Activated CD4-positive, alpha-beta memory T cell treated with anti-CD3 and anti-CD28 coated beads for 36 hours (primary cell): ENCODE measurements at regions not wholly inside any gene's neighbourhood (a gene's known extent, or its start where the extent isn't known, plus 50 kb on each side); places are given as distances from the start of the nearest gene placed in this dataset.
"Not testable (repeated sequence)": the region's sequence is repeated elsewhere in the genome, so short reads cannot be mapped to it uniquely, and the experiment has no call there.

Experiments
- CTCF ChIA-PET: fragments of 350-600 bp; sonication (Branson Sonifier 250); formaldehyde crosslinking; loops from one replicate; lab custom pipeline; 2021; ENCODE audit warnings: antibody characterized with exemption, inconsistent platforms; lab: Charles Lee
- POLR2A ChIA-PET: fragments of 350-600 bp; sonication (Branson Sonifier 250); formaldehyde crosslinking; loops from one replicate; lab custom pipeline; 2021; ENCODE audit warnings: antibody characterized with exemption; lab: Charles Lee
- DNase-seq: peaks from one replicate; pipeline ENCODE4 v3.0.0-alpha.2; 2020
- H3K27ac Mint-ChIP-seq: one replicate; pipeline ENCODE4 v1.8.0; 2021; ENCODE audit warnings: mixed read lengths
- H3K27me3 Mint-ChIP-seq: one replicate; pipeline ENCODE4 v1.8.0; 2021; ENCODE audit warnings: mixed read lengths
- H3K36me3 Mint-ChIP-seq: one replicate; pipeline ENCODE4 v1.8.0; 2021; ENCODE audit warnings: mixed read lengths
- H3K4me1 Mint-ChIP-seq: one replicate; pipeline ENCODE4 v1.8.0; 2021; ENCODE audit warnings: low read depth, mixed read lengths
- H3K4me3 Mint-ChIP-seq: one replicate; pipeline ENCODE4 v1.8.0; 2021; ENCODE audit warnings: mild to moderate bottlenecking, mixed read lengths
- H3K9me3 Mint-ChIP-seq: one replicate; pipeline ENCODE4 v1.8.0; 2021; ENCODE audit warnings: mixed read lengths
- intact Hi-C: fragments of 100-400 bp; cut with micrococcal nuclease; formaldehyde crosslinking; loops from one replicate; pipeline ENCODE4 v1.15.1; 2023

- Mint-ChIP-seq H3K9me3 (no peaks in the 10 kb centered on the region), H3K4me1 (no peaks in the 10 kb centered on the region), H3K27me3 (no peaks in the 10 kb centered on the region), H3K27ac (no peak overlapping the region), H3K4me3 (no peak overlapping the region), H3K36me3 (no peaks in the 10 kb centered on the region)
- ChIA-PET CTCF (no interaction called here), POLR2A (no interaction called here)
- intact Hi-C loops, result no loop called here
- DNase-seq, result no peak
Measured at GRCh38 chr4:52369649-52370048, 289.5 kb downstream of the USP46 start.

DNA sequence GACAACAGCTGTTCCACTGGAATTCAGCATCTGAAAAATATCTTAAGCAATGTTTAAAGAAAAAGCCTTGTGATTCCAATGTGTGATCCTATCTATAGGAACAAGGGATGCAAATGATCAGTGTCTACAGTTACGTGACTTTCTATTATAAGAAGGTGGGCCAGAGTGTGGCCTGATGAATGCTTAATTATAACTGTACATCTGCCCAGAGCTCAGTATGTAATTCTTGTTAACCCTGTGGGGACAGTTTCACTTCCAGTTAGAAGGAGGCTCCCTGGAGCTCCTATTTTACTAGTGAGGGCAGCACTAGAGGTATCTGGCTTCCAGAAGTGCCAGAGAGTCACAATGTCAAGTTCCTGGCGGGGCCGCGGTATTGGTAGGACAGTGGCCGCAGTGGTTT, 288.5 kb downstream of the USP46 start:
- no peaks in the 10 kb centered on the region for H3K27me3 Mint-ChIP-seq
- no peaks in the 10 kb centered on the region for H3K36me3 Mint-ChIP-seq
- H3K9me3 Mint-ChIP-seq, result no peaks in the 10 kb centered on the region
- H3K27ac Mint-ChIP-seq, result no peak overlapping the region
- ChIA-PET CTCF (no interaction called here), POLR2A (no interaction called here)
- H3K4me3 Mint-ChIP-seq, result no peak overlapping the region
- no peaks in the 10 kb centered on the region for H3K4me1 Mint-ChIP-seq
- intact Hi-C loops, result no loop called here
- no peak for DNase-seq

DNA sequence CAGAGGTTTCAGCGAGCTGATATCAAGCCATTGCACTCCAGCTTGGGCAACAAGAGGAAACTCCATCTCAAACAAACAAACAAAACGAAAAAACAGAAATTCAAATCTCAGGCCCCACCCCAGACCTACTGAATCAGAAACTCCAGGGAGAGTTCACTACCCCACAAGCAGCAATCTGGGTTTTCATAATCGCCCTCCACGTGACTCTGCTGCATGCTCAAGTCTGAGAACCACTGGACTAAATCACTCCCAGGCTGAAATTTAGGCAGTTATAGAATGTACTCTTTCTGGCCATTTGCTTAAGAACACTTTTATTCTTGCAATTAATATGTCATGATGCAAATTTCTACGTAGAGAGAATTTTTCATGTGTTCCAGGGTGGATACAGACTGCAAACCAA, 287.3 kb downstream of the USP46 start:
- POLR2A ChIA-PET, result no interaction called here
- no peak overlapping the region for H3K4me3 Mint-ChIP-seq
- DNase-seq, result no peak
- no peaks in the 10 kb centered on the region for H3K36me3 Mint-ChIP-seq
- H3K9me3 Mint-ChIP-seq, result no peaks in the 10 kb centered on the region
- CTCF ChIA-PET, result no interaction called here
- intact Hi-C loops, result no loop called here
- no peak overlapping the region for H3K27ac Mint-ChIP-seq
- H3K4me1 Mint-ChIP-seq, result no peaks in the 10 kb centered on the region
- peaks cover 4% of the 10 kb centered on the region for H3K27me3 Mint-ChIP-seq

DNA sequence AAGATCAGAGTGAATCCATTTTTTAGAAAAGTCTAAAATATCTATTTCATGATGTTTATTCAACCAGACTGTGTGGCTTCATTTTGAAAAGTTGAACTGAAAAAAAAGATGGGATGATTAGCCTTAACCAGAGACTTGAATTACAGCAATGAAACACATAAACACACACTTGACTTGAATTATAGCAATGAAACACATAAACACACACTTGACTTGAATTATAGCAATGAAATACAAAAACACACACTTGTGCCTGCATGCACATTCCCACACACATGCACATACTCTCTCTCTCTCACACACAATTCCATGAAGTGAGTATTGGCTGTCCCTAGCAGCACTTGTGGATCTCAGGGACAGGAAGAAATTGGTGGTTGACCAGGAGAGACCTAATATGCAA, 286.8 kb downstream of the USP46 start:
- ChIA-PET POLR2A (no interaction called here), CTCF (no interaction called here)
- Mint-ChIP-seq H3K36me3 (no peaks in the 10 kb centered on the region), H3K27me3 (peaks cover 4% of the 10 kb centered on the region), H3K4me3 (no peak overlapping the region), H3K4me1 (no peaks in the 10 kb centered on the region), H3K9me3 (no peaks in the 10 kb centered on the region), H3K27ac (no peak overlapping the region)
- DNase-seq, result no peak
- intact Hi-C loops, result no loop called here

DNA sequence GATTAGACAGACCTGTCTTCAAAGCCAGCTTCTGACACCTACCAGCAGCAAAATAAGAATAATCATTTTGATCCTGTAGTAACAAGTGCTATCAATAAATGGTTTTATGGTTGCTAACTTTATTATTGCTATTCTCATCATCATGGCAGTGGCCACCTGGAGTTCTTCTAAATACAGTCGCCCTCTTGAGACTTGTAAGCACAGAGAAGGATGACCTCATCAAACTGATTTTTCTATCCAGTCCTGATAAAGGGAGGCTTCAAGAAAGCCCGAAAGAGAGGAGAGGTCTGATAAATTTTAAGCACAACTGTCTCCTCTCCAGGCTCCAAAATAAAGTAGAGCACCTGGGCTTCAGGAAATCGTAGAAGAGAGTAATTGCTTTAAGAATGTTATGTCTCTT, 286.4 kb downstream of the USP46 start:
- H3K27ac Mint-ChIP-seq, result no peak overlapping the region
- ChIA-PET POLR2A (no interaction called here), CTCF (no interaction called here)
- no peak overlapping the region for H3K4me3 Mint-ChIP-seq
- no peak for DNase-seq
- intact Hi-C loops, result no loop called here
- no peaks in the 10 kb centered on the region for H3K4me1 Mint-ChIP-seq
- H3K9me3 Mint-ChIP-seq, result no peaks in the 10 kb centered on the region
- peaks cover 4% of the 10 kb centered on the region for H3K27me3 Mint-ChIP-seq
- no peaks in the 10 kb centered on the region for H3K36me3 Mint-ChIP-seq

GRCh38 chr4:52373650-52374049, 285.5 kb downstream of the USP46 start:
- H3K27me3 Mint-ChIP-seq, result peaks cover 4% of the 10 kb centered on the region
- CTCF ChIA-PET, result no interaction called here
- no peak overlapping the region for H3K4me3 Mint-ChIP-seq
- no peak for DNase-seq
- H3K9me3 Mint-ChIP-seq, result no peaks in the 10 kb centered on the region
- no peaks in the 10 kb centered on the region for H3K36me3 Mint-ChIP-seq
- POLR2A ChIA-PET, result no interaction called here
- no peak overlapping the region for H3K27ac Mint-ChIP-seq
- H3K4me1 Mint-ChIP-seq, result no peaks in the 10 kb centered on the region
- intact Hi-C loops, result no loop called here

DNA sequence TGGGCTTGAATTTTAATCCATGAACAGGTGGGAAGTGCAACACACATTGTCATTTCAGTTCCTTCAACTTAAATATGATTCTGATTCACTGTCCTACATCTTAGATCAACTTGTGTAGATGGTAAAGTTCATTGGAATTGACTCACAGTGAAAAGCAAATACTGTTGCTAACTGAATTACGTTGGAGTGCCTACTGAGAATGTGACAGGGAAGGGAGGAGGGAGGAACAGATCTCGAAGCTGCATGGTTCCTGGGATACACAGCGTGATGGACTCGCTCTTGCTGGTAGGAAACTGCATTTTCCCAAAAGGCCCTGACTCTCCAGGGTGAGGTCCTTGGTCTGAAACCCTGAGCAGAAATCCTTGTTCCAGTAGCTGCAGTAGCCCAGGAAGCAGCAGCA, 284.2 kb downstream of the USP46 start:
- Mint-ChIP-seq H3K27me3 (peaks cover 4% of the 10 kb centered on the region), H3K4me3 (no peak overlapping the region), H3K27ac (no peak overlapping the region), H3K9me3 (no peaks in the 10 kb centered on the region), H3K36me3 (no peaks in the 10 kb centered on the region), H3K4me1 (no peaks in the 10 kb centered on the region)
- no peak for DNase-seq
- intact Hi-C loops, result loop anchor here (5.0 kb wide), 1 partner anchor 1857 kb away; no protein-coding TSS in a partner anchor
- CTCF ChIA-PET, result interaction anchor here (0.7 to 2.3 kb wide), 3 partner anchors 10 to 610 kb away, joined by 3 to 6 read pairs (median 4); no protein-coding TSS in a partner anchor
- POLR2A ChIA-PET, result no interaction called here

- intact Hi-C loops, result loop anchor here (1.0 to 5.0 kb wide), 3 partner anchors 169 to 1856 kb away; no protein-coding TSS in a partner anchor
- CTCF ChIA-PET, result interaction anchor here (0.6 to 2.9 kb wide), 11 partner anchors 9 to 1857 kb away, joined by 3 to 20 read pairs (median 5); no protein-coding TSS in a partner anchor
- no peaks in the 10 kb centered on the region for H3K36me3 Mint-ChIP-seq
- H3K27ac Mint-ChIP-seq, result no peak overlapping the region
- DNase-seq, result no peak
- POLR2A ChIA-PET, result interaction anchor here (0.6 kb wide), 1 partner anchor 1857 kb away, joined by 3 read pairs; no protein-coding TSS in a partner anchor
- peaks cover 6% of the 10 kb centered on the region for H3K27me3 Mint-ChIP-seq
- H3K9me3 Mint-ChIP-seq, result no peaks in the 10 kb centered on the region
- H3K4me3 Mint-ChIP-seq, result no peak overlapping the region
- H3K4me1 Mint-ChIP-seq, result no peaks in the 10 kb centered on the region
Measured at GRCh38 chr4:52376132-52376704, 282.9 kb downstream of the USP46 start.

- Mint-ChIP-seq H3K9me3 (no peaks in the 10 kb centered on the region), H3K27me3 (peaks cover 6% of the 10 kb centered on the region), H3K36me3 (no peaks in the 10 kb centered on the region), H3K4me3 (no peak overlapping the region), H3K4me1 (no peaks in the 10 kb centered on the region), H3K27ac (no peak overlapping the region)
- no peak for DNase-seq
- intact Hi-C loops, result loop anchor here (2.0 to 5.0 kb wide), 2 partner anchors 167 to 1855 kb away; no protein-coding TSS in a partner anchor
- POLR2A ChIA-PET, result no interaction called here
- CTCF ChIA-PET, result interaction anchor here (2.9 kb wide), 1 partner anchor 1856 kb away, joined by 20 read pairs; no protein-coding TSS in a partner anchor
Measured at GRCh38 chr4:52377563-52377962, 281.5 kb downstream of the USP46 start.

- ChIA-PET POLR2A (no interaction called here), CTCF (no interaction called here)
- Mint-ChIP-seq H3K27ac (no peak overlapping the region), H3K9me3 (peaks cover 16% of the 10 kb centered on the region), H3K27me3 (peaks cover 3% of the 10 kb centered on the region), H3K36me3 (no peaks in the 10 kb centered on the region), H3K4me1 (no peaks in the 10 kb centered on the region), H3K4me3 (no peak overlapping the region)
- intact Hi-C loops, result no loop called here
- no peak for DNase-seq
Measured at GRCh38 chr4:52407545-52407944, 251.6 kb downstream of the USP46 start.

- intact Hi-C loops, result no loop called here
- H3K9me3 Mint-ChIP-seq, result peaks cover 16% of the 10 kb centered on the region
- ChIA-PET CTCF (no interaction called here), POLR2A (no interaction called here)
- H3K27ac Mint-ChIP-seq, result no peak overlapping the region
- no peak overlapping the region for H3K4me3 Mint-ChIP-seq
- H3K36me3 Mint-ChIP-seq, result no peaks in the 10 kb centered on the region
- peaks cover 3% of the 10 kb centered on the region for H3K27me3 Mint-ChIP-seq
- DNase-seq, result no peak
- H3K4me1 Mint-ChIP-seq, result no peaks in the 10 kb centered on the region
Measured at GRCh38 chr4:52408032-52408431, 251.1 kb downstream of the USP46 start.

DNA sequence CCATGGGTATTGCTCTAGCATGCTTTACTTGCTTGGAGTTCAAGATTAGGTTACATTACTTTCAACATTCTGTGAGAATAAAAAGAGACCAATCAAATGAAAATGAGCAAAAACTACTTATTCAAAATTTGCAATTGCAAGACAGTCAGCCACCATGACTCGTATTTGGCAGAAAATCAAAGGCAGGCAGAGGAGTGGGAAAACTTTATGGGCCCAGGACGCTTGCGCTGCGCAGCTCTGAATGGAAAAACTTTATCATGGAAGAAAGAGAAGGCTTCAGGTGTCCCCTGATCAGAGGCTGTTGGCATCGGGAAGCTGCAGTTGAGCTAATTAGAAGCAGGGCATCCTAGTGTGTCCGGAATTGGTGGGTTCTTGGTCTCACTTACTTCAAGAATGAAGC, 250.6 kb downstream of the USP46 start:
- H3K4me3 Mint-ChIP-seq, result no peak overlapping the region
- no peak for DNase-seq
- CTCF ChIA-PET, result no interaction called here
- POLR2A ChIA-PET, result no interaction called here
- intact Hi-C loops, result no loop called here
- H3K36me3 Mint-ChIP-seq, result no peaks in the 10 kb centered on the region
- H3K4me1 Mint-ChIP-seq, result no peaks in the 10 kb centered on the region
- peaks cover 3% of the 10 kb centered on the region for H3K27me3 Mint-ChIP-seq
- no peak overlapping the region for H3K27ac Mint-ChIP-seq
- H3K9me3 Mint-ChIP-seq, result peaks cover 16% of the 10 kb centered on the region

- POLR2A ChIA-PET, intact Hi-C loops, H3K27me3 Mint-ChIP-seq, H3K27ac Mint-ChIP-seq, DNase-seq, H3K36me3 Mint-ChIP-seq, H3K4me3 Mint-ChIP-seq, CTCF ChIA-PET, H3K4me1 Mint-ChIP-seq: not testable (repeated sequence)
- peaks cover 16% of the 10 kb centered on the region for H3K9me3 Mint-ChIP-seq
Measured at GRCh38 chr4:52409766-52410165, 249.3 kb downstream of the USP46 start.
